CD4-positive, alpha-beta T cell (primary cell): ENCODE measurements at regions not wholly inside any gene's neighbourhood (a gene's known extent, or its start where the extent isn't known, plus 50 kb on each side); places are given as distances from the start of the nearest gene placed in this dataset.

Experiments used
- ATAC-seq: fragments of 200-7000 bp; cut with Tn5 transposase; one replicate; pipeline ENCODE4 v1.10.0; 2022; ENCODE audit warnings: mild to moderate bottlenecking; ENCODE audit not compliant: poor library complexity
- CTCF ChIA-PET: fragments of 350-600 bp; sonication (Branson Sonifier 250); formaldehyde crosslinking; loops from one replicate; lab custom pipeline; 2021; ENCODE audit warnings: antibody characterized with exemption, inconsistent platforms; lab: Charles Lee
- POLR2A ChIA-PET: fragments of 350-600 bp; sonication (Branson Sonifier 250); formaldehyde crosslinking; loops from one replicate; lab custom pipeline; 2021; ENCODE audit warnings: antibody characterized with exemption, inconsistent platforms; lab: Charles Lee
- DNase-seq, 14 experiments: peaks; one replicate each; pipeline ENCODE4 v3.0.0-alpha.2; 2013 to 2020; ENCODE audit warnings: mixed read lengths in 2 of 14
- H3K27ac ChIP-seq, 2 donors: one replicate each; pipeline versions ENCODE4 v1.5.1 to v1.7.0; 2013; ENCODE audit warnings: low read length in 2 of 2, low read depth in 1 of 2, mild to moderate bottlenecking in 1 of 2
- H3K27me3 ChIP-seq, 2 experiments: 1 replicate in 1 of 2; 2 replicates in 1 of 2; pipeline versions ENCODE4 v1.6.1 to v1.7.0; 2013; ENCODE audit warnings: low read length in 2 of 2, control low read depth in 1 of 2, mild to moderate bottlenecking in 1 of 2, moderate library complexity in 1 of 2; ENCODE audit not compliant: insufficient read depth in 2 of 2, control insufficient read depth in 1 of 2
- H3K36me3 ChIP-seq: one replicate; pipeline ENCODE4 v1.6.1; 2013; ENCODE audit warnings: low read length, control low read depth; ENCODE audit not compliant: insufficient read depth
- H3K4me1 ChIP-seq: one replicate; pipeline ENCODE4 v1.6.1; 2013; ENCODE audit warnings: low read length, control low read depth; ENCODE audit not compliant: insufficient read depth
- H3K4me3 ChIP-seq: one replicate; pipeline ENCODE4 v1.5.1; 2013; ENCODE audit warnings: mild to moderate bottlenecking, low read length, moderate library complexity
- H3K9me3 ChIP-seq, 2 experiments: 1 replicate in 1 of 2; 2 replicates in 1 of 2; pipeline versions ENCODE4 v1.6.1 to v1.7.0; 2013; ENCODE audit warnings: low read length in 2 of 2, mild to moderate bottlenecking in 2 of 2, control low read depth in 1 of 2, moderate library complexity in 1 of 2; ENCODE audit not compliant: control insufficient read depth in 1 of 2, insufficient read depth in 1 of 2
- H3K27ac Mint-ChIP-seq: one replicate; pipeline ENCODE4 v1.8.0; 2020; ENCODE audit warnings: mixed read lengths
- H3K27me3 Mint-ChIP-seq: one replicate; pipeline ENCODE4 v1.8.0; 2021; ENCODE audit warnings: mixed read lengths
- H3K36me3 Mint-ChIP-seq: one replicate; pipeline ENCODE4 v1.8.0; 2021; ENCODE audit warnings: low read depth, mixed read lengths
- H3K4me1 Mint-ChIP-seq: one replicate; pipeline ENCODE4 v1.8.0; 2021; ENCODE audit warnings: low read depth, mixed read lengths
- H3K4me3 Mint-ChIP-seq: one replicate; pipeline ENCODE4 v1.8.0; 2020; ENCODE audit warnings: mild to moderate bottlenecking, mixed read lengths
- H3K9me3 Mint-ChIP-seq: one replicate; pipeline ENCODE4 v1.8.0; 2020; ENCODE audit warnings: mixed read lengths
- intact Hi-C, 2 experiments: fragments of 100-400 bp; cut with DNase I in 1 of 2; cut with micrococcal nuclease in 1 of 2; formaldehyde crosslinking; loops; one replicate each; pipeline versions ENCODE4 v1.15.1 to v1.9.0; 2023 to 2025; cut with DNase I, micrococcal nuclease
- TF ChIP-seq, protein P1 (sequence below): fragments of 200-600 bp; IDR thresholded peaks from one replicate; pipeline ENCODE4 v1.8.0; 2022; ENCODE audit warnings: antibody characterized with exemption, mild to moderate bottlenecking

- Histone ChIP-seq H3K4me1 (peaks cover 19% of the 10 kb centered on the region), H3K27ac (no peak overlapping the region), H3K9me3 (peaks cover 0 to 8% of the 10 kb centered on the region in 2 experiments), H3K27me3 (no peaks in the 10 kb centered on the region), H3K4me3 (no peak overlapping the region), H3K36me3 (no peaks in the 10 kb centered on the region)
- H3K36me3 Mint-ChIP-seq = no peaks in the 10 kb centered on the region
- H3K4me1 Mint-ChIP-seq = peaks cover 30% of the 10 kb centered on the region
- ATAC-seq (no peak), DNase-seq (no peak)
- no peak overlapping the region for H3K27ac Mint-ChIP-seq
- ChIA-PET CTCF (no interaction called here), POLR2A (no interaction called here)
- H3K27me3 Mint-ChIP-seq = no peaks in the 10 kb centered on the region
- no peak overlapping the region for H3K4me3 Mint-ChIP-seq
- intact Hi-C loops = no loop called here
- TF ChIP-seq, protein P1, sequence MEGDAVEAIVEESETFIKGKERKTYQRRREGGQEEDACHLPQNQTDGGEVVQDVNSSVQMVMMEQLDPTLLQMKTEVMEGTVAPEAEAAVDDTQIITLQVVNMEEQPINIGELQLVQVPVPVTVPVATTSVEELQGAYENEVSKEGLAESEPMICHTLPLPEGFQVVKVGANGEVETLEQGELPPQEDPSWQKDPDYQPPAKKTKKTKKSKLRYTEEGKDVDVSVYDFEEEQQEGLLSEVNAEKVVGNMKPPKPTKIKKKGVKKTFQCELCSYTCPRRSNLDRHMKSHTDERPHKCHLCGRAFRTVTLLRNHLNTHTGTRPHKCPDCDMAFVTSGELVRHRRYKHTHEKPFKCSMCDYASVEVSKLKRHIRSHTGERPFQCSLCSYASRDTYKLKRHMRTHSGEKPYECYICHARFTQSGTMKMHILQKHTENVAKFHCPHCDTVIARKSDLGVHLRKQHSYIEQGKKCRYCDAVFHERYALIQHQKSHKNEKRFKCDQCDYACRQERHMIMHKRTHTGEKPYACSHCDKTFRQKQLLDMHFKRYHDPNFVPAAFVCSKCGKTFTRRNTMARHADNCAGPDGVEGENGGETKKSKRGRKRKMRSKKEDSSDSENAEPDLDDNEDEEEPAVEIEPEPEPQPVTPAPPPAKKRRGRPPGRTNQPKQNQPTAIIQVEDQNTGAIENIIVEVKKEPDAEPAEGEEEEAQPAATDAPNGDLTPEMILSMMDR = no peak
- no peaks in the 10 kb centered on the region for H3K9me3 Mint-ChIP-seq
Observed at GRCh38 chr6:156633291-156633690, 143.9 kb upstream of the ARID1B start.

DNA sequence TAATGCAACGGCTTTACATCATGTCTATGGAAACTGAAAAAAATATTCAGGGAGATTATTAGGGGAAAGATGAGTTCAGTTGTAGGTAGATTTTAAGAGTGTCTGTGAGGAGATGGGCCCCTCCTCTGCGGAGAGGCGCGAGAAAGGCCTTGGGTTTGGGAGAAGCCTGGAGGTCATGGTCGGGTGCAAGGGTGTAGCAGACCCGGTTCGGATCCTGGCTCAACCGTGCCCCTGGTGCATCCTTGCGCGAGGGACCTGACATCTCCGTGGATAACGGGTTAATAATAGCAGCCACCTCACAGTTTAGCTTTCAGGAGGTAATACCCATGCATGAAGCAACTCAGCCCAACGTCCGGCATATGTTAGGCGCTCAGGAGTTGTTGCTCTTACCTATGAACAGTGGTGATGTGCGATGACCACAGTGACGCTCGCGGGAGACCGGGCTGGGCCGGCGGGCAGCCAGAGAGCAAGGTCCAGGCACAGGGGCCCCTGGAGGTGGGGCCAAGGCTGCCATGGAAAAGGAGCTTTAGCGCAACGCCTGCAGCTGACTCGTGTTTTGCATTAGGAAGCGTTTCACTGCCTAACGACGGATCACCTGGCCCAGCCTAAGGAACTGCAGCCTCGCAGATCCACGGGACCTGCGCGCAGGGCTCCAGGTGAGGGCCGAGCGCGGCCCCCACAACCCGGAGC is 146.4 kb upstream of the ARID1B start:
- H3K4me1 Mint-ChIP-seq = peaks cover 28% of the 10 kb centered on the region
- no peak overlapping the region for H3K4me3 Mint-ChIP-seq
- Histone ChIP-seq H3K27ac (no peak overlapping the region), H3K4me1 (peaks cover 19% of the 10 kb centered on the region), H3K27me3 (no peaks in the 10 kb centered on the region), H3K9me3 (peaks cover 0 to 8% of the 10 kb centered on the region in 2 experiments), H3K4me3 (no peak overlapping the region), H3K36me3 (no peaks in the 10 kb centered on the region)
- H3K9me3 Mint-ChIP-seq = no peaks in the 10 kb centered on the region
- no peak for DNase-seq
- no peak overlapping the region for H3K27ac Mint-ChIP-seq
- no peak for ATAC-seq
- TF ChIP-seq, protein P1 = no peak
- no peaks in the 10 kb centered on the region for H3K36me3 Mint-ChIP-seq
- intact Hi-C loops = no loop called here
- ChIA-PET CTCF (no interaction called here), POLR2A (no interaction called here)
- H3K27me3 Mint-ChIP-seq = no peaks in the 10 kb centered on the region

GRCh38 chr6:156628805-156629204 is 148.4 kb upstream of the ARID1B start:
- no peak for DNase-seq
- Histone ChIP-seq H3K4me3 (no peak overlapping the region), H3K27me3 (no peaks in the 10 kb centered on the region), H3K4me1 (peaks cover 5% of the 10 kb centered on the region), H3K36me3 (no peaks in the 10 kb centered on the region), H3K27ac (no peak overlapping the region), H3K9me3 (peaks cover 0 to 6% of the 10 kb centered on the region in 2 experiments)
- H3K27me3 Mint-ChIP-seq = no peaks in the 10 kb centered on the region
- H3K36me3 Mint-ChIP-seq = no peaks in the 10 kb centered on the region
- H3K4me3 Mint-ChIP-seq = no peak overlapping the region
- POLR2A ChIA-PET = no interaction called here
- no peak for ATAC-seq
- CTCF ChIA-PET = no interaction called here
- intact Hi-C loops = no loop called here
- peaks cover 8% of the 10 kb centered on the region for H3K4me1 Mint-ChIP-seq
- TF ChIP-seq, protein P1 = no peak
- H3K9me3 Mint-ChIP-seq = no peaks in the 10 kb centered on the region
- H3K27ac Mint-ChIP-seq = no peak overlapping the region
